Calu3 (cell line): ENCODE measurements at regions not wholly inside any gene's neighbourhood (a gene's known extent, or its start where the extent isn't known, plus 50 kb on each side); places are given as distances from the start of the nearest gene placed in this dataset.

Source experiments
- BruUV-seq: library from RNA; stranded (reverse); fragments of 400-500 nt; replicated peaks from 2 replicates; lab custom pipeline; 2021; lab: Mats Ljungman, UMichigan
- CTCF ChIA-PET: fragments of 300-600 bp; sonication (Branson Sonifier 250); formaldehyde crosslinking; loops from one replicate; lab custom pipeline; 2022; ENCODE audit warnings: antibody characterized with exemption; lab: Charles Lee
- DNase-seq: peaks from one replicate; pipeline ENCODE4 v3.0.0; 2022
- H3K27ac Mint-ChIP-seq: one replicate; pipeline ENCODE4 v1.8.0; 2022; ENCODE audit warnings: mixed read lengths; ENCODE audit not compliant: unreplicated experiment
- H3K27me3 Mint-ChIP-seq: one replicate; pipeline ENCODE4 v1.8.0; 2022; ENCODE audit warnings: mixed read lengths; ENCODE audit not compliant: unreplicated experiment
- H3K36me3 Mint-ChIP-seq: one replicate; pipeline ENCODE4 v1.8.0; 2022; ENCODE audit warnings: mild to moderate bottlenecking, moderate library complexity, mixed read lengths; ENCODE audit not compliant: insufficient read depth, unreplicated experiment
- H3K4me1 Mint-ChIP-seq: one replicate; pipeline ENCODE4 v1.8.0; 2022; ENCODE audit warnings: mild to moderate bottlenecking, low read depth, mixed read lengths; ENCODE audit not compliant: unreplicated experiment
- H3K4me3 Mint-ChIP-seq: one replicate; pipeline ENCODE4 v1.8.0; 2022; ENCODE audit warnings: mild to moderate bottlenecking, low read depth, moderate library complexity, mixed read lengths; ENCODE audit not compliant: unreplicated experiment
- H3K9me3 Mint-ChIP-seq: one replicate; pipeline ENCODE4 v1.8.0; 2022; ENCODE audit warnings: low read depth, mixed read lengths; ENCODE audit not compliant: unreplicated experiment
- CTCF ChIP-seq: fragments of 200-600 bp; IDR thresholded peaks from one replicate; pipeline ENCODE4 v1.8.0; 2022; ENCODE audit warnings: antibody characterized with exemption; ENCODE audit not compliant: unreplicated experiment
- intact Hi-C: fragments of 100-400 bp; cut with micrococcal nuclease; formaldehyde crosslinking; loops from one replicate; pipeline ENCODE4 v1.10.0; 2022; ENCODE audit not compliant: unreplicated experiment

- no peak for DNase-seq
- no peak for TF ChIP-seq CTCF
- intact Hi-C loops, result no loop called here
- no peak overlapping the region for H3K4me3 Mint-ChIP-seq
- CTCF ChIA-PET, result no interaction called here
- no peak overlapping the region for H3K27ac Mint-ChIP-seq
- H3K4me1 Mint-ChIP-seq, result peaks cover 8% of the 10 kb centered on the region
- BruUV-seq, result no TSS peak
- no peaks in the 10 kb centered on the region for H3K36me3 Mint-ChIP-seq
- H3K27me3 Mint-ChIP-seq, result peaks cover 34% of the 10 kb centered on the region
- peaks cover 2% of the 10 kb centered on the region for H3K9me3 Mint-ChIP-seq
Measured at GRCh38 chr1:157438613-157439012, 113.7 kb downstream of the FCRL5 start.

GRCh38 chr1:157438146-157438545 is 114.2 kb downstream of the FCRL5 start:
- intact Hi-C loops, result no loop called here
- no peak for TF ChIP-seq CTCF
- CTCF ChIA-PET, result no interaction called here
- H3K27me3 Mint-ChIP-seq, result peaks cover 39% of the 10 kb centered on the region
- no peak overlapping the region for H3K27ac Mint-ChIP-seq
- DNase-seq, result no peak
- no peak overlapping the region for H3K4me3 Mint-ChIP-seq
- H3K9me3 Mint-ChIP-seq, result peaks cover 2% of the 10 kb centered on the region
- no peaks in the 10 kb centered on the region for H3K36me3 Mint-ChIP-seq
- H3K4me1 Mint-ChIP-seq, result peaks cover 8% of the 10 kb centered on the region
- no TSS peak for BruUV-seq

GRCh38 chr1:157437296-157437695 is 115.0 kb downstream of the FCRL5 start:
- no peak overlapping the region for H3K27ac Mint-ChIP-seq
- intact Hi-C loops, result no loop called here
- DNase-seq, result no peak
- peaks cover 2% of the 10 kb centered on the region for H3K9me3 Mint-ChIP-seq
- H3K4me3 Mint-ChIP-seq, result no peak overlapping the region
- CTCF ChIA-PET, result no interaction called here
- no peaks in the 10 kb centered on the region for H3K36me3 Mint-ChIP-seq
- TF ChIP-seq CTCF, result no peak
- BruUV-seq, result no TSS peak
- H3K27me3 Mint-ChIP-seq, result peaks cover 44% of the 10 kb centered on the region
- H3K4me1 Mint-ChIP-seq, result peaks cover 5% of the 10 kb centered on the region

- no TSS peak for BruUV-seq
- CTCF ChIA-PET, result no interaction called here
- Mint-ChIP-seq H3K4me3 (no peak overlapping the region), H3K4me1 (no peaks in the 10 kb centered on the region), H3K27me3 (peaks cover 72% of the 10 kb centered on the region), H3K36me3 (no peaks in the 10 kb centered on the region), H3K27ac (no peak overlapping the region), H3K9me3 (no peaks in the 10 kb centered on the region)
- DNase-seq, result no peak
- TF ChIP-seq CTCF, result no peak
- intact Hi-C loops, result no loop called here
Measured at GRCh38 chr1:157431751-157432150, 120.6 kb downstream of the FCRL5 start.
